ENCODE measurements at regions not wholly inside any gene's neighbourhood (a gene's known extent, or its start where the extent isn't known, plus 50 kb on each side); places are given as distances from the start of the nearest gene placed in this dataset.

DNA sequence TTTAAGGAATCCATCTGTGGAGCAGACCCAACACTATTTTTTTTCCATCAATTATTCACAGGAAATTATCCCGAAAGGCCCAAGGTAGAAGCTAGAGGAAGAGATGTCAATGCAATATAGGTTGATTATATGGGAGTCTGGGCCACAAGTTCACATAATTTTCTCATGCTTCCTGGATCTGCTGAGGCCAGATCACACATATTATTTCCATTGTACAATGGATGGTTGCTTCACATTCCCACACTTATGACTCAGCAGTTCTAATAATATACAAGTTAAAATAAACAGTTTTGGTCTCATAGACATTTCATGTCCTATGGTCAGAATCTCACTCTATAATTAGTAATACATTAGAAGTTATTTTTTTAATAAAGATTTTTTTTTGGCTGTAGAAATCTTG, 66.0 kb upstream of the PTPRD start:
- TF ChIP-seq POLR2AphosphoS5 (IDR thresholded peaks at IDR 0.05; ENCODE audit: insufficient read depth in 1 of 2, low read depth in 1 of 2) = no peak
- TF ChIP-seq, protein P1, sequence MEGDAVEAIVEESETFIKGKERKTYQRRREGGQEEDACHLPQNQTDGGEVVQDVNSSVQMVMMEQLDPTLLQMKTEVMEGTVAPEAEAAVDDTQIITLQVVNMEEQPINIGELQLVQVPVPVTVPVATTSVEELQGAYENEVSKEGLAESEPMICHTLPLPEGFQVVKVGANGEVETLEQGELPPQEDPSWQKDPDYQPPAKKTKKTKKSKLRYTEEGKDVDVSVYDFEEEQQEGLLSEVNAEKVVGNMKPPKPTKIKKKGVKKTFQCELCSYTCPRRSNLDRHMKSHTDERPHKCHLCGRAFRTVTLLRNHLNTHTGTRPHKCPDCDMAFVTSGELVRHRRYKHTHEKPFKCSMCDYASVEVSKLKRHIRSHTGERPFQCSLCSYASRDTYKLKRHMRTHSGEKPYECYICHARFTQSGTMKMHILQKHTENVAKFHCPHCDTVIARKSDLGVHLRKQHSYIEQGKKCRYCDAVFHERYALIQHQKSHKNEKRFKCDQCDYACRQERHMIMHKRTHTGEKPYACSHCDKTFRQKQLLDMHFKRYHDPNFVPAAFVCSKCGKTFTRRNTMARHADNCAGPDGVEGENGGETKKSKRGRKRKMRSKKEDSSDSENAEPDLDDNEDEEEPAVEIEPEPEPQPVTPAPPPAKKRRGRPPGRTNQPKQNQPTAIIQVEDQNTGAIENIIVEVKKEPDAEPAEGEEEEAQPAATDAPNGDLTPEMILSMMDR (IDR thresholded peaks at IDR 0.05) = no peak
- no peak for TF ChIP-seq POLR2A (IDR thresholded peaks at IDR 0.05)

Data from vagina (tissue), 2 donors.